Mesenchymal stem cell (in vitro differentiated cells and primary cell): ENCODE measurements at regions not wholly inside any gene's neighbourhood (a gene's known extent, or its start where the extent isn't known, plus 50 kb on each side); places are given as distances from the start of the nearest gene placed in this dataset.

Experiments used
- DNase-seq: peaks from one replicate; pipeline ENCODE4 v3.0.0-alpha.2; 2013
- H2AFZ ChIP-seq: one replicate; pipeline ENCODE4 v1.6.1; 2013; ENCODE audit warnings: low read depth, mild to moderate bottlenecking, control low read depth, inconsistent platforms, low read length, moderate library complexity
- H2AK5ac ChIP-seq: 2 replicates; pipeline ENCODE4 v1.6.1; 2013; ENCODE audit warnings: low read length, moderate library complexity, mild to moderate bottlenecking, inconsistent platforms; ENCODE audit not compliant: severe bottlenecking
- H2BK120ac ChIP-seq: one replicate; pipeline ENCODE4 v1.6.1; 2013; ENCODE audit warnings: low read depth, mild to moderate bottlenecking, inconsistent platforms, low read length, moderate library complexity
- H2BK12ac ChIP-seq, 2 experiments: one replicate each; pipeline ENCODE4 v1.6.1; 2013; ENCODE audit warnings: inconsistent platforms in 2 of 2, low read length in 2 of 2, mild to moderate bottlenecking in 2 of 2, moderate library complexity in 2 of 2, control low read depth in 1 of 2
- H2BK15ac ChIP-seq: one replicate; pipeline ENCODE4 v1.6.1; 2013; ENCODE audit warnings: mild to moderate bottlenecking, low read depth, inconsistent platforms; ENCODE audit not compliant: poor library complexity, severe bottlenecking
- H2BK5ac ChIP-seq: 2 replicates; pipeline ENCODE4 v1.6.1; 2013; ENCODE audit warnings: low read depth, mild to moderate bottlenecking, low read length, control low read depth, inconsistent platforms; ENCODE audit not compliant: poor library complexity, severe bottlenecking
- H3K14ac ChIP-seq, 2 experiments: one replicate each; pipeline ENCODE4 v1.6.1; 2013; ENCODE audit warnings: inconsistent platforms in 2 of 2, low read length in 2 of 2, control low read depth in 1 of 2, mild to moderate bottlenecking in 1 of 2, moderate library complexity in 1 of 2
- H3K18ac ChIP-seq, 2 experiments: one replicate each; pipeline ENCODE4 v1.6.1; 2013; ENCODE audit warnings: inconsistent platforms in 2 of 2, low read length in 2 of 2, control low read depth in 1 of 2, low read depth in 1 of 2, mild to moderate bottlenecking in 1 of 2
- H3K23ac ChIP-seq, 2 experiments: one replicate each; pipeline ENCODE4 v1.6.1; 2013; ENCODE audit warnings: inconsistent platforms in 2 of 2, low read length in 2 of 2, mild to moderate bottlenecking in 2 of 2, moderate library complexity in 2 of 2, control low read depth in 1 of 2
- H3K27ac ChIP-seq: 2 replicates; pipeline ENCODE4 v1.5.1; 2013; ENCODE audit warnings: mild to moderate bottlenecking, moderate library complexity, low read length, control low read depth, inconsistent platforms; ENCODE audit not compliant: poor library complexity, severe bottlenecking
- H3K27me3 ChIP-seq, 2 experiments: 2 replicates each; pipeline versions ENCODE4 v1.6.1 to v1.7.0; 2013; ENCODE audit warnings: low read length in 2 of 2, mild to moderate bottlenecking in 2 of 2, moderate library complexity in 2 of 2, control low read depth in 1 of 2, inconsistent platforms in 1 of 2; ENCODE audit not compliant: control insufficient read depth in 1 of 2, insufficient read depth in 1 of 2
- H3K36me3 ChIP-seq, 2 experiments: 2 replicates each; pipeline versions ENCODE4 v1.6.1 to v1.7.0; 2013; ENCODE audit warnings: low read length in 2 of 2, control low read depth in 1 of 2, inconsistent platforms in 1 of 2, low read depth in 1 of 2, mild to moderate bottlenecking in 1 of 2; ENCODE audit not compliant: insufficient read depth in 2 of 2, control insufficient read depth in 1 of 2
- H3K4ac ChIP-seq, 2 experiments: one replicate each; pipeline ENCODE4 v1.6.1; 2013; ENCODE audit warnings: inconsistent platforms in 2 of 2, low read length in 2 of 2, mild to moderate bottlenecking in 2 of 2, moderate library complexity in 2 of 2, control low read depth in 1 of 2, low read depth in 1 of 2
- H3K4me1 ChIP-seq: 2 replicates; pipeline ENCODE4 v1.6.1; 2013; ENCODE audit warnings: low read depth, low read length, control low read depth; ENCODE audit not compliant: control insufficient read depth, insufficient read depth
- H3K4me2 ChIP-seq: 2 replicates; pipeline ENCODE4 v1.6.1; 2013; ENCODE audit warnings: low read length, mild to moderate bottlenecking, inconsistent platforms; ENCODE audit not compliant: poor library complexity, severe bottlenecking
- H3K4me3 ChIP-seq, 2 experiments: 2 replicates each; pipeline versions ENCODE4 v1.5.1 to v1.7.0; 2013; ENCODE audit warnings: low read length in 2 of 2, mild to moderate bottlenecking in 2 of 2, control low read depth in 1 of 2, low read depth in 1 of 2; ENCODE audit not compliant: insufficient read depth in 1 of 2
- H3K79me1 ChIP-seq: replicated peaks from 2 replicates; pipeline ENCODE4 v1.6.1; 2013; ENCODE audit warnings: mild to moderate bottlenecking, control low read depth, low read length, inconsistent platforms; ENCODE audit not compliant: poor library complexity, severe bottlenecking
- H3K9ac ChIP-seq: 2 replicates; pipeline ENCODE4 v1.7.0; 2013; ENCODE audit warnings: mild to moderate bottlenecking, low read length, moderate library complexity
- H3K9me3 ChIP-seq: 2 replicates; pipeline ENCODE4 v1.7.0; 2013; ENCODE audit warnings: mild to moderate bottlenecking, low read length; ENCODE audit not compliant: control insufficient read depth
- H4K8ac ChIP-seq: one replicate; pipeline ENCODE4 v1.6.1; 2013; ENCODE audit warnings: inconsistent platforms, mild to moderate bottlenecking, low read length, moderate library complexity
- H4K91ac ChIP-seq: one replicate; pipeline ENCODE4 v1.6.1; 2013; ENCODE audit warnings: mild to moderate bottlenecking, low read length, inconsistent platforms
- WGBS: methylation state at CpG from one replicate; pipeline ENCODE4 v1.1.7; 2013; ENCODE audit warnings: mixed read lengths; 5-methylcytosine and 5-hydroxymethylcytosine counted together

DNA sequence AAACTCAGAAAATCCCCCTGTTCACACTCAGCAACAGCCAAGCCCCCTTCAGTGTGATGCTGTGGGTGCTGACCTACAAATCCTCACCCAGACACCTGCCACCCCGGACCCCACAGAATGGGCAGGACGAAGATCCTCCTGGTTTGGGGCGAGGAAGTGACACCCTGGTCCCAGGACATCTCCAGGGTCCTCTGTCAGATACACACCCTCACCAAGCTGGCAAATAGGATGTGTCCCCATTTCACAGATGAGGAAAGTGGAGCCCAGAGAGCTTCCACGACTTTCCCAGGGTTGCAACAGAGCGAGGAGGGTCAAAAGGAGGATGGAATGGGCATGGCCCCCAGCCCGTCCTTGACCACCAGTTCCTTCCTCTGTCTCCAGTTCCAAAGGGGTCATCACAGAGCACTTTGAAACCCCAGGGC is 92.0 kb upstream of the AFDN start:
- no peak overlapping the region for H3K27ac ChIP-seq
- H4K8ac ChIP-seq: no peak overlapping the region
- peaks cover 5% of the 10 kb centered on the region for H3K4me1 ChIP-seq
- peak overlapping the region; percentile 97 for H4K91ac ChIP-seq
- H3K27me3 ChIP-seq: peaks cover 6 to 13% of the 10 kb centered on the region in 2 experiments
- peak overlapping the region; percentile 20 to 84 for H3K4ac ChIP-seq
- H2BK15ac ChIP-seq: peak overlapping the region; percentile 3
- H2BK120ac ChIP-seq: peak overlapping the region; percentile 54
- H3K18ac ChIP-seq: peak overlapping the region in 1 of 2 experiments; percentile 94
- no peaks in the 10 kb centered on the region for H3K9me3 ChIP-seq
- H2AFZ ChIP-seq: no peak overlapping the region
- H2BK12ac ChIP-seq: peak overlapping the region; percentile 69 to 94
- H3K9ac ChIP-seq: no peak overlapping the region
- H3K79me1 ChIP-seq: no peaks in the 10 kb centered on the region
- no peak overlapping the region for H2AK5ac ChIP-seq
- WGBS: 92% methylated on average over 6 of the region's 6 CpGs
- H3K4me3 ChIP-seq: no peak overlapping the region
- H3K14ac ChIP-seq: peak overlapping the region in 1 of 2 experiments; percentile 75
- no peak overlapping the region for H3K23ac ChIP-seq
- DNase-seq: no peak
- H3K4me2 ChIP-seq: no peak overlapping the region
- H2BK5ac ChIP-seq: no peak overlapping the region
- no peaks in the 10 kb centered on the region for H3K36me3 ChIP-seq

- H3K9ac ChIP-seq: no peak overlapping the region
- peak overlapping the region; percentile 72 for H4K91ac ChIP-seq
- no peaks in the 10 kb centered on the region for H3K79me1 ChIP-seq
- no peak overlapping the region for H3K14ac ChIP-seq
- peak overlapping the region; percentile 61 to 94 for H2BK12ac ChIP-seq
- no peak overlapping the region for H4K8ac ChIP-seq
- no peaks in the 10 kb centered on the region for H3K36me3 ChIP-seq
- peaks cover 6 to 13% of the 10 kb centered on the region in 2 experiments for H3K27me3 ChIP-seq
- H3K9me3 ChIP-seq: no peaks in the 10 kb centered on the region
- H2BK5ac ChIP-seq: no peak overlapping the region
- no peak overlapping the region for H3K23ac ChIP-seq
- H3K4me2 ChIP-seq: no peak overlapping the region
- no peak overlapping the region for H3K4me3 ChIP-seq
- peaks cover 5% of the 10 kb centered on the region for H3K4me1 ChIP-seq
- H3K4ac ChIP-seq: no peak overlapping the region
- 85% methylated on average over 28 of the region's 30 CpGs for WGBS
- H3K27ac ChIP-seq: no peak overlapping the region
- H2BK15ac ChIP-seq: no peak overlapping the region
- DNase-seq: peak; percentile 38
- H2AK5ac ChIP-seq: no peak overlapping the region
- H3K18ac ChIP-seq: peak overlapping the region; percentile 10 to 78
- no peak overlapping the region for H2AFZ ChIP-seq
- H2BK120ac ChIP-seq: no peak overlapping the region
Measured at GRCh38 chr6:167735084-167735950, 91.4 kb upstream of the AFDN start.

- Histone ChIP-seq H4K91ac (no peak overlapping the region), H4K8ac (no peak overlapping the region), H3K9ac (no peak overlapping the region), H3K23ac (no peak overlapping the region), H3K27me3 (peaks cover 6 to 13% of the 10 kb centered on the region in 2 experiments), H3K9me3 (no peaks in the 10 kb centered on the region), H2BK15ac (no peak overlapping the region), H3K4me2 (no peak overlapping the region), H3K4ac (no peak overlapping the region), H2BK120ac (no peak overlapping the region), H2AFZ (no peak overlapping the region), H3K36me3 (no peaks in the 10 kb centered on the region), H3K79me1 (no peaks in the 10 kb centered on the region), H3K27ac (no peak overlapping the region), H3K14ac (no peak overlapping the region), H3K4me1 (peaks cover 5% of the 10 kb centered on the region), H3K18ac (no peak overlapping the region), H2BK5ac (no peak overlapping the region), H2AK5ac (no peak overlapping the region), H2BK12ac (peak overlapping the region; percentile 19 to 32), H3K4me3 (no peak overlapping the region)
- DNase-seq: no peak
- WGBS: 84% methylated on average over 5 of the region's 6 CpGs
Measured at GRCh38 chr6:167735951-167736288, 90.8 kb upstream of the AFDN start.

- no peak overlapping the region for H3K23ac ChIP-seq
- peak overlapping the region; percentile 50 for H4K8ac ChIP-seq
- no peak overlapping the region for H2BK15ac ChIP-seq
- no peak overlapping the region for H2AFZ ChIP-seq
- no peak overlapping the region for H3K27ac ChIP-seq
- no peak overlapping the region for H3K9ac ChIP-seq
- no peak overlapping the region for H3K4me2 ChIP-seq
- H3K79me1 ChIP-seq: no peaks in the 10 kb centered on the region
- H2BK12ac ChIP-seq: peak overlapping the region; percentile 48 to 59
- no peak overlapping the region for H2BK120ac ChIP-seq
- H3K14ac ChIP-seq: no peak overlapping the region
- H3K27me3 ChIP-seq: peaks cover 6 to 13% of the 10 kb centered on the region in 2 experiments
- H3K4me3 ChIP-seq: no peak overlapping the region
- WGBS: 96% methylated on average over 18 of the region's 18 CpGs
- DNase-seq: peak; percentile 9
- peak overlapping the region; percentile 40 to 45 for H3K4ac ChIP-seq
- no peak overlapping the region for H2BK5ac ChIP-seq
- no peak overlapping the region for H3K18ac ChIP-seq
- H4K91ac ChIP-seq: peak overlapping the region; percentile 34
- H3K4me1 ChIP-seq: peaks cover 5% of the 10 kb centered on the region
- no peak overlapping the region for H2AK5ac ChIP-seq
- H3K36me3 ChIP-seq: no peaks in the 10 kb centered on the region
- no peaks in the 10 kb centered on the region for H3K9me3 ChIP-seq
Measured at GRCh38 chr6:167736486-167737204, 90.1 kb upstream of the AFDN start.
